Endothelial cell of umbilical vein (primary cell): ENCODE measurements at regions not wholly inside any gene's neighbourhood (a gene's known extent, or its start where the extent isn't known, plus 50 kb on each side); places are given as distances from the start of the nearest gene placed in this dataset.

ENCODE experiments used
- BruUV-seq: library from RNA; stranded (reverse); fragments of 400-500 nt; replicated peaks from 2 replicates; lab custom pipeline; 2021; lab: Mats Ljungman, UMichigan
- CTCF ChIA-PET: fragments of 300-600, 350-600 bp; sonication (Branson Sonifier 250); formaldehyde crosslinking; loops from one replicate; lab custom pipeline; 2021; ENCODE audit warnings: antibody characterized with exemption, inconsistent platforms; lab: Charles Lee
- POLR2A ChIA-PET: fragments of 300-600, 350-600 bp; sonication (Branson Sonifier 250); formaldehyde crosslinking; loops from one replicate; lab custom pipeline; 2021; ENCODE audit warnings: antibody characterized with exemption, inconsistent platforms; lab: Charles Lee
- DNase-seq: peaks from one replicate; pipeline ENCODE4 v3.0.0-alpha.2; 2011; ENCODE audit warnings: low read depth, low spot score
- FAIRE-seq: peaks from 2 replicates; lab custom pipeline; 2011; peaks lifted over from hg19 to GRCh38; lab: Jason Lieb, UNC
- H2AFZ ChIP-seq: 2 replicates; pipeline ENCODE4 v1.6.0; 2012; ENCODE audit warnings: low read depth, low read length, control low read depth, inconsistent platforms
- H3K27ac ChIP-seq: 2 replicates; pipeline ENCODE4 v1.5.1; 2011; ENCODE audit warnings: low read depth, mild to moderate bottlenecking, control low read depth, low read length, moderate library complexity; ENCODE audit not compliant: insufficient read depth
- H3K27me3 ChIP-seq, 2 experiments: 2 replicates each; pipeline versions ENCODE4 v1.6.0 to v1.6.1; 2011; ENCODE audit warnings: low read length in 2 of 2, mixed read lengths in 1 of 2; ENCODE audit not compliant: control insufficient read depth in 2 of 2, insufficient read depth in 2 of 2
- H3K36me3 ChIP-seq, 2 experiments: 2 replicates in 1 of 2; 3 replicates in 1 of 2; pipeline ENCODE4 v1.5.1; 2011; ENCODE audit warnings: low read length in 2 of 2, mild to moderate bottlenecking in 1 of 2, moderate library complexity in 1 of 2; ENCODE audit not compliant: control insufficient read depth in 2 of 2, insufficient read depth in 2 of 2; ENCODE audit errors: extremely low read depth in 1 of 2
- H3K4me1 ChIP-seq: 3 replicates; pipeline ENCODE4 v1.5.1; 2011; ENCODE audit warnings: mild to moderate bottlenecking, low read length; ENCODE audit not compliant: control insufficient read depth, insufficient read depth; ENCODE audit errors: extremely low read depth
- H3K4me2 ChIP-seq: 2 replicates; pipeline ENCODE4 v1.6.1; 2011; ENCODE audit warnings: low read length, control low read depth, mixed read lengths; ENCODE audit not compliant: insufficient read depth
- H3K4me3 ChIP-seq, 3 experiments: fragments of 200-600 bp in 1 of 3; sonication (generic), shearing (Covaris generic) in 1 of 3; replicated peaks in 1 of 3; 2 replicates each; pipeline ENCODE4 v1.5.1; 2011 to 2016; ENCODE audit warnings: control low read depth in 3 of 3, low read length in 3 of 3, mild to moderate bottlenecking in 2 of 3, inconsistent platforms in 1 of 3, low read depth in 1 of 3, moderate library complexity in 1 of 3; ENCODE audit not compliant: insufficient read depth in 1 of 3
- H3K79me2 ChIP-seq: 2 replicates; pipeline ENCODE4 v1.6.0; 2012; ENCODE audit warnings: low read length, inconsistent platforms; ENCODE audit not compliant: control insufficient read depth, insufficient read depth
- H3K9ac ChIP-seq: replicated peaks from 2 replicates; pipeline ENCODE3; 2011; ENCODE audit warnings: low read length, control low read depth; ENCODE audit not compliant: insufficient read depth; ENCODE audit errors: extremely low read depth
- H3K9me1 ChIP-seq: replicated peaks from 3 replicates; pipeline ENCODE4 v1.6.0; 2011; ENCODE audit warnings: mild to moderate bottlenecking, low read length; ENCODE audit not compliant: control insufficient read depth, insufficient read depth; ENCODE audit errors: extremely low read depth
- H3K9me3 ChIP-seq: replicated peaks from 2 replicates; pipeline ENCODE4 v1.5.1; 2012; ENCODE audit warnings: low read length, inconsistent platforms; ENCODE audit not compliant: control insufficient read depth, insufficient read depth
- H4K20me1 ChIP-seq: replicated peaks from 2 replicates; pipeline ENCODE3; 2011; ENCODE audit warnings: mild to moderate bottlenecking, low read length; ENCODE audit not compliant: control insufficient read depth, insufficient read depth; ENCODE audit errors: extremely low read depth
- CTCF ChIP-seq, 2 donors: IDR thresholded peaks; 1 replicate in 1 of 2; 2 replicates in 1 of 2; pipeline ENCODE4 v1.5.1; 2011; ENCODE audit warnings: low read length in 2 of 2, mild to moderate bottlenecking in 2 of 2, moderate library complexity in 2 of 2, control low read depth in 1 of 2, inconsistent platforms in 1 of 2, low read depth in 1 of 2; ENCODE audit not compliant: insufficient read depth in 1 of 2; ENCODE audit errors: extremely low read depth in 1 of 2
- EZH2 ChIP-seq: IDR thresholded peaks from 2 replicates; pipeline ENCODE4 v1.6.1; 2012; ENCODE audit warnings: borderline replicate concordance, low read depth, mild to moderate bottlenecking, moderate library complexity, low read length, inconsistent platforms; ENCODE audit not compliant: severe bottlenecking
- GATA2 ChIP-seq: IDR thresholded peaks from 2 replicates; pipeline ENCODE4 v1.7.0; 2011; ENCODE audit warnings: low read depth, mild to moderate bottlenecking, moderate library complexity, mixed read lengths, low read length; ENCODE audit not compliant: insufficient read length, insufficient read depth
- JUN ChIP-seq: IDR thresholded peaks from 2 replicates; pipeline ENCODE4 v1.6.1; 2011; ENCODE audit warnings: borderline replicate concordance, low read depth; ENCODE audit not compliant: insufficient read length, insufficient read depth
- MYC ChIP-seq: IDR thresholded peaks from one replicate; pipeline ENCODE4 v1.6.1; 2011; ENCODE audit warnings: mild to moderate bottlenecking, low read depth, low read length
- POLR2A ChIP-seq: IDR thresholded peaks from 2 replicates; pipeline ENCODE4 v1.6.1; 2012; ENCODE audit warnings: low read depth, mild to moderate bottlenecking, control low read depth, low read length
- POLR2AphosphoS5 ChIP-seq: IDR thresholded peaks from 2 replicates; pipeline ENCODE4 v1.6.1; 2012; ENCODE audit warnings: low read depth, mild to moderate bottlenecking, control low read depth, low read length, moderate library complexity; ENCODE audit not compliant: insufficient read depth
- dilution Hi-C: fragments of 300-500 bp; cut with MboI; formaldehyde crosslinking; loops from one replicate; pipeline ENCODE4 v1.15.0; 2019; ENCODE audit warnings: low sequenced_read_pairs; ENCODE audit not compliant: extremely low pct_ligation_motif_present
- intact Hi-C: fragments of 100-400 bp; cut with micrococcal nuclease; formaldehyde crosslinking; loops from one replicate; pipeline ENCODE4 v1.10.0; 2022
- TF ChIP-seq, protein P1 (sequence below): IDR thresholded peaks from 2 replicates; pipeline ENCODE4 v1.6.1; 2011; ENCODE audit not compliant: insufficient read depth, insufficient read length

DNA sequence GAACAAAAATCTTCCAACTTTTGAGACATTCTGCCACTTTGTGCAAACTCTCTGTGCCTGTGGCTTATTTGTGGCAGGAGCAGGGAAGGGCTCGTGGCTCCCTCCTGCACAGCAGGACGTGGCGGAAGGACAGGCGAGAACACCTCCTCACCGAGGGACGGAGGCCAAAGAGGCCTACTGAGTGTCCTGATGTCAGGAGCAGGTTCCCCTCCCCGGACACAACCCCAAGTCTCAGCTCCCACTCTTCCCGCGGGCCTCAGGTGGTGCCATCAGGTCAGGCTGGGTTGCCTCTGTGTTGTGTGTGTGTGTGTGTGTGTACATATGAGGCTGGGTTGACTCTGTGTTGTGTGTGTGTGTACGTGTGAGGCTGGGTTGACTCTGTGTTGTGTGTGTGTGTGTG, 136.8 kb upstream of the LPCAT1 start:
- Histone ChIP-seq H3K36me3 (no peaks in the 10 kb centered on the region), H3K4me2 (no peak overlapping the region), H3K4me3 (no peak overlapping the region), H3K9me3 (no peaks in the 10 kb centered on the region), H3K9ac (no peak overlapping the region), H3K4me1 (no peaks in the 10 kb centered on the region), H3K27me3 (no peaks in the 10 kb centered on the region), H3K79me2 (no peaks in the 10 kb centered on the region), H3K9me1 (no peaks in the 10 kb centered on the region), H2AFZ (no peak overlapping the region), H3K27ac (no peak overlapping the region), H4K20me1 (no peaks in the 10 kb centered on the region)
- no peak for DNase-seq
- BruUV-seq = no TSS peak
- intact Hi-C loops (no loop called here), dilution Hi-C loops (no loop called here)
- FAIRE-seq = no peak
- TF ChIP-seq, protein P1, sequence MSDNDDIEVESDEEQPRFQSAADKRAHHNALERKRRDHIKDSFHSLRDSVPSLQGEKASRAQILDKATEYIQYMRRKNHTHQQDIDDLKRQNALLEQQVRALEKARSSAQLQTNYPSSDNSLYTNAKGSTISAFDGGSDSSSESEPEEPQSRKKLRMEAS = no peak
- TF ChIP-seq GATA2 (no peak), POLR2A (no peak), POLR2AphosphoS5 (no peak), JUN (no peak), CTCF (IDR thresholded peaks at IDR 0.05; ENCODE audit: extremely low read depth in 1 of 2, insufficient read depth in 1 of 2, low read depth in 1 of 2, low read length in 2 of 2) (no peak), MYC (no peak), EZH2 (no peak)
- ChIA-PET POLR2A (no interaction called here), CTCF (no interaction called here)
